HG02885 (cell line): ENCODE measurements at regions not wholly inside any gene's neighbourhood (a gene's known extent, or its start where the extent isn't known, plus 50 kb on each side); places are given as distances from the start of the nearest gene placed in this dataset.

Source experiments
- ATAC-seq: cut with Tn5 transposase; IDR thresholded peaks from one replicate; pipeline ENCODE4 v1.9.1; 2021; ENCODE audit warnings: mild to moderate bottlenecking; ENCODE audit not compliant: unreplicated experiment, poor library complexity

DNA sequence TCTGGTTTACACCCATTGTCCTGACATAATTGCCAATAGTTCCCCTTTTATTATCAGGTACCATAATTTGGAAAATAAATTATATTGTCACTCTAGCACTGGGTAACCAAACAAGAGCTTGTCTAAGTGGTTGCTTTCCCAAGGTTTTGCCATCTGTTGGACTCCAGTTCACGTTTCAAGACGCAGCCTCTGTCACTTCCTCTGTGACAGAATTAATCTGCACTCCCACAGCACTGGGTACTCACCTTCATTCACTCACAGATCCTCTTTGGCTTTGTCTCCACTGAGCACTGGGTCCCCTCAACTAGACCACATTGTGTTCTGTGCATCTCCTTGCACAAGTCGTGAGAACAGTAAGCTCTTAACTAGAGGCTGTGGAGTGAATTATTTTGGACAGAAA, 123.6 kb upstream of the JUN start:
- no peak for ATAC-seq

DNA sequence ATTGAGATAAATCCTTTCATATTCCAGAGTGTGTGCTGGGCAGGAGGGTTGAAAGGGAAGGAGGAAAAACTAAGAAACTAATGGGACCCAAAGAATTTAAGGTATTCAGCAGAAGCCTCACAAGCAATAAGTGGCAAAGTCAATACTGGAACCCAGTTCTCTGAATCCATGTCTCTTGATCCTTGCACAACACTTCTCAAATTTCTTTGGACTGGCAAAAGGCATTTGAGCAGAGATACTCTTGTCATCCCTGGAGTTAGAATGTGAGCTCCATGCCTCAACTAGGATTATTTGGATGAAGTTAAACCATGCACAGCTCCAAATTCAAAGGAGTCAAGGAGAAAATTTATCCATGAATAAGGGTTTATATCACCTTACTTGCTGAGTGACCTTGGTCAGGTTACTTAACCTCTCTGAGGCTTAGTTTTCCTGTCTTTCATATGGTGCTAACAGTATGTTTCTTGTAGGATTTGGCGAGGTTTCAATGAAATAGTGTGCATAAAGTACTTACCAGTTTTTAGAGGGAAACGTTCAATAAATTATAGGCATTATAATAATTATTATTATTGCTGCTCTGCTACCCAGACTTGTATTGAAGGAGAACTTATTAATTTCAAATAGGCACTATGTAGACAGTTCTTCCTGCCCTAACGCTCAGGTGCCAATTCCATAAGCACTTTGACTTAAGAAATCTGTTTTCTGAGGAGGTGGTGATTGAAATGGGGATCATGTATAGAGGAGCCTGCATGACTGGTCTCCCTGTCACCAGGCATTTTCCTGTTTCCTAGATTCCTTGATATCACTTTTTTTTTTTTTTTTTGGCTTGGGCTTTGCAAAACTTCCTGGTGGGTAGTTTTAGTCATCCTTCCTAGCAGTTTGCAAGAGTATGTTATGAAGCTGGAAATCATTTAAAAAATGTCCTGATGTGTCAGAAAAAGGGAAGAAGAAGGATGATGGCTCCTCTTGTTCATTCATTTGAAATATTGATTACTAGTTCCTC, 125.0 kb upstream of the JUN start:
- no peak for ATAC-seq

DNA sequence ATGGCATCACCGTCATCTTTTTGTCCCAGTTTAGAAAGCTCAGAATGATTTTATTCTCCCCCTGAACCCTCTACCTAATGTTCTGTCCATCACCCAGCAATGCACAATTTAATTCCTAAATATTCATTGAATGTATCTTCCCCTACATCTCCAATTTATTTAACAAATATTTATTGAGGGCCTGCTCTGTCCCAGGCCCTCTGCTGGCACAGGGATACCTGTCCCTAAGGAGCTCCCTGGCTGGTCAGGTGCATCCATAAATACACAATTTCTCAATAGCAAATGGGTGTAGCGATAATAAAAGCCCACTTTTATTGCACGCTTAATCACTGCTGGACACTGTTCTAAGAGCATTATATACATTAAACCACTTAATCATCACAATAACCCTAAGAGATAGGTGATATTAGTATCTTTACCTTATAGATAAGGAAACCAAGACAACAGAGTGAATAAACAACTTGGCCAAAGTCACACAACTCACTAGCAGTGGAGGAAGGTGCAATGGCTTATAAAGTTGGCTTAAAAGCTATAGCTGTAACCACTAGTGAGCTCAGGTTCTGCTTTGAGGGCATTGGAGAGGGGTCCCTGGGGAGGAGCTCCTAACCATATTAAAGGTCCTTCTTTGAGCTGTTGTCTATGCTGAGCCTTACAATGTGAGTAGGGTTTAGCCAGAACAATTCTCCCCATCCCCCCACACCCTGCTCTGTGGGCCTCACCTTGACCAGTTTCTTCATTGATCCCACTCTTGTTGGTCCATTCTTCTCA, 126.3 kb upstream of the JUN start:
- ATAC-seq = no peak

DNA sequence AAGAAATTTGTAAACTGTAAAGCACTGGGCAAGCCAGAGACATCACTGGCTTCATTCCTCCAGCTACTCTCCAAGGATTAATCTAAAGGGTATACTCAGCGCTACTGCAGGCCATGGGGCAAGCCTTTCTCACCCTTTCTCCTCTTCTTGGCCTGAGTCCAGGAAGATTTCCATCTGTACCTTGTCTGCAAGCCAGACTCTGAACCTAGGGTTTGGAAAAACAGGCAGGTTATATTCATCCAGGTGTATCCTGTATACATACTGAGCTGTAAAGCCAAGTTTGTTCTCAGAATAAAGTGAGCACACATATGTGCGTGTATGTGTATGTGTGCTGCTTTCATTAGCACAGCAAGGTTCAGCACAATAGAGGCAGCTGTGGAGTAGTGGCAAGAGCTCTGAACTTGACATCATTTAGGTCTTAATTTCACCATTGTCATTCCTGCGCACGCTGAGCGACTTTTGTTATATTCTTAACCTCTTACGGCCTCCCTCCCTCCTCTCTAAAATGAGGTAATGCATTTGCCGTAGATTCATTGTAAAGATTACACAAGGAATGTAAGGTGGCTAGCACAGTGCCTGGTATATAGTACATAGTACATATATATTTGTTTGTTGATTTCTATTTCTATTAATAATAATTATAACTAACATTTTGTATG, 128.1 kb upstream of the JUN start:
- ATAC-seq = no peak

DNA sequence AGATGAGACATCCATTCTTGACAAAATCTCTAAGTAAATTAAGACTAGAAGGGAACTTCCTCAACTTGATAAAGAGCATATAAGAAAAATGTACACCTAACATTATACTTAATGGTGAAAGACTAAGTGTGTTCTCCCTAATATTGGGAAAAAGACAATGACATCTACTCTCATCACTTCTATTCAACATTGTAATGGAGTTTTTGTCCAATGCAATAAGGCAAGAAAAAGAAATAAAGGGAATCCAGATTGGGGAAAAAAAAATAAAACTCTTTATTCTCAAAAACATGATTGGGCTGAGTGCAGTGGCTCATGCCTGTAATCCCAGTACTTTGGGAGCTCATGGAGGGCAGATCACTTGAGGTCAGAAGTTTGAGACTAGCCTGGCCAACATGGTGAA, 131.1 kb upstream of the JUN start:
- ATAC-seq = no peak

DNA sequence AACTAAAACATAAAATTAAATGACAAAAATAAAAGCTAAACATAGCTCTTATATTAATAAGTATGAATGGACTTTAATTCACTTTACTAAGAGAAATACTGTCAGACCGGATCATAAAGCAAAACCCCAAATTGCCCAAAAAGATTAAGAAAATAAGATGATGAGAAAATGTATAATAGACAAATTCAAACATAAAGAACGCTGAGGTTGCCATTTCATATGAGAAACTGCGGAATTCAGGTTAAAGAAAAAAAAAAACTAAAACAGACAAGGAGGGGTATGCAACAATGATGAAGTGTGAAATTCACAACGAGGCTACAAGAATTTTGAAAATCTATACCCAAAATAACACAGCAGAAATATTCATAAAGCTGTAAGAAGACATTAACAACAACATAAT, 133.6 kb upstream of the JUN start:
- no peak for ATAC-seq

DNA sequence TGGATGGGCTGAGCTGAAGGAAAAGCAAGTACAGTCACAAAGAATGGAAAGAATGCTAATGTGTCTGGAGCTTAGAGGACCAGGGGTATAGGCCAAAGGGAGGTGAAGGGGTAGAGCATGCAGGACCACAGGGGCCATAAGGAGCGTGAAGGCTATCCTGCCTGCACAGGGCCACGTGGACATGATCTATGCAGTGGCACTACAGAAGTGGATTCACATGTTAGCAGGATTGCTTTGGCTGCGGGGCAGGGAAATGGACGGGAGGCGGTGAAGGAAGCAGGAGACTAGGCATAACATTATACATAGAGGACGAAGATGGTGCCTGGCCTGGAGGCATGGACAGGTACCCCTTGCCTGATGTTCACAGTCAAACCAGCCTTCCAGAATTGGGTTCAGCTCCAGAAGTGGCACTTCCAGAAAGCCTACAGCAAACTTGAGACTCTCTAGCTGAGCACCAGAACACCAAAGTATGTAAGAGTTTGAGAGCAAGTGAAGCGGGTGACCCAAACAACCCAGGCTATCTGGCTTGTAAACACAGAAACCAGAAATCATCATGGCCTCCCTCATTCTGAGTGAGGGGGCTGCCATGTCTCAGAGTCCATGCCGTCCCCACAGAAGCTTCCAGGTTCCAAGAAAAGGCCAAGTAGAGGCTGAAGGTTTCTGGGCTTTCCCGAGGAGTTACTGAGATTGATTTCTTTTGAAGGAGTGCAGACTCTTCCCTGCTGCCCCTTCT, 135.5 kb upstream of the JUN start:
- ATAC-seq = no peak

DNA sequence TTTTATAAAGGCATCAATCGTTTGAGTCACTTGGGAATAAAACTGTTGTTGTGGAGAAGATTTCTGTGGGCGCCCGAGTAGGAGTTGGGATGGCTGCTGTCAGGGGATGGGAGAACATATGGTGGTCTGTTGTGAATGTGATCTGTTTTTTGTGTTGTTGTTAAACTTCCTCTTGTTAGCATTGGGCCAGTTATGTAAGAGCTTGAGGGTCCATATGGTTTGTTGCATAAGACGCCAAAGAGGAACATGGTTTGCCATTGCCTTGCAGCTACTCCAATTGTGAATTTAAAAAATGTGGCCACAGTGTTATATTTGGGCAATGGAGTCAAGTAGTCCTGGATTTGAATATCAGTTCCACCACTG, 136.1 kb upstream of the JUN start:
- ATAC-seq = no peak

DNA sequence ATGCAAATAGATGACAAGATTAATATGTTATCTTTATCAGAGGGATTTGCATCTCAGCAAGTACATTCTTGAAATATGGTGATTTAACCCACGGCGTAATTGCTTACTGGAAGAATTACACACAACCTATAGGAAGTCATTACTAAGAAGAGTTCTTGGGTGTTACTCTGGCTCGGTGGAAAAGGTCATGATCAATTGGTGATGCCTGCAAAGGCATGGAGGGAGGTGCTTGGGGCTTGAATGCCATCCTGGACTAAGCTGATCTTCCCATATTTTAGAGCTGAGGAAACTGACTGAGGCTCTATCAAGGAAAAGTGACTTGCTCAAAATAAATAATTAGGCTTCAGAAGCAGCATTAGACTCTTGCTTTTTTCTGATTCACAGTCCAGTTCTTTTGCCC, 137.5 kb upstream of the JUN start:
- ATAC-seq = no peak

DNA sequence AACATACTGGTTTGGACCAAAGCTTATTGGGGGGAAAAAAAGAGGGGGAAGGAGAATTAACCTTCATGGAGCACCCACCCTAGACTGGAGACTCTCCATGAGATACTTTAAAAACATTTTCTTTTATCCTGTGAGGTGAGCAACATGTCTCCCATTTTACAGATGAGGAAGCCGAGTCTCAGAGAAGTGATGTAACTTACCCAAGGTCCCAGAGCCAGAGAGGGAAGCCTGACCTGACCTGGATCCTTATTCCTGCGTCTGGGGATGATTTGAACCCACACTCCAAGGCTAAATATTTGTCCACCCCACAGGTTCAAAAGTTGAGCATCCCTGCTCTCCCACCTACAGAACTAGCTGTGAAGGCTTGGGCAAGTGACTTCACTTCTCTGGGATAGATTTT, 137.9 kb upstream of the JUN start:
- ATAC-seq = no peak

DNA sequence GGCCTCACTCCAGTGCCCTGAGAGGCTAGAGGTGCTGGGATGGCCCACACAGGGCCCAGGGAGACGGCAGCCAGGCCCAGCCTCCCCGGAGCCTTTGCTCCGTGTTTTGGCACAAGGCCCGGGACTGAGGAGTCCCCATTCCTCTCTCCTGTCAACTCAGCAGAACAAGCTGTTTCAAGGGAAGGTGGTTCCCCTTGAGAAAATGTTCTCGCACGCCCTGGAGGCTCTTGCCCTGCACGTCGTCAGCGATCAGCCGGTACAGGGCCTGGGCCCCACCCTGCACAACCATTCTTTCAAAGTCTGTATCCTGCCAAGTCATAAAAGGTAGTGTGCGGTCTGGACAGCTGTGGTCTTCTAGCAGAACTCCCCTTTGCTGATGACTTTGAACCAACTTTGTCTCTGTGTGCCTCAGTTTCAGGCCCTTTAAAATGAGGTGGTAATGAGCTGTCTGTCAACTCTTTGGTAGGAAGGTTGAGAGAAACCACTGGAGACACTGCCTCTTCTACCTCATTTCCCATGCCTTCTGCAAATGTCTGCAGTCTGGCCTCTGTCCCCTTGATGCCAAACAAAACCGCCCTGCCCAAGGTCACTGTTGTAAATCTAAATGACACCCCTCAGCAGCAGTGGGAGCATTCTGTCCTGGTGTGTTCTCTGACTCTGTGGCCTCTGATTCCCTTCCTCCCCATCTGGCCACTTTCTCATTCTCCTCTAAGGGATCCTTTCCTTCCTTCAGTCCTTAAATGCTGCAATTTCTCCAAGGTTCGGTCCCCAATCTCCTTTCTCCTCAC, 138.6 kb upstream of the JUN start:
- peak; percentile 91 for ATAC-seq

DNA sequence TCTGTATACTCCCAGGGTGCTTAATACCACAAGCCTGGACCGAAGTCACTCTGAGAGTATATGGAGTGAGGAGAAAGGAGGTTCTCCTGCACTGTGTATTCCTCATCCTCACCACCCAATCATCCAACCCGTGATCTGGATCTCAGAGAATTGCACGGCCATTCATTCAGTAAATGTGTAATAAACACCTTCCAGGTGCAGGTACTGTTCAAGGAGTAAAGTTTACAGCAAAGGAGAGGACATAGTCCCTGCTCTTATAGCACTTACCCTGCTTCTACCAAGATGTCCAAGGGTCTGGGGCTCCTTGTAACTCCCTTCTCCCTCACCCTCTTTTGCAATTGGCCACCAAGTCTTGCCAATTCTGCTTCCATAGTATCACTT, 139.2 kb upstream of the JUN start:
- ATAC-seq = no peak

DNA sequence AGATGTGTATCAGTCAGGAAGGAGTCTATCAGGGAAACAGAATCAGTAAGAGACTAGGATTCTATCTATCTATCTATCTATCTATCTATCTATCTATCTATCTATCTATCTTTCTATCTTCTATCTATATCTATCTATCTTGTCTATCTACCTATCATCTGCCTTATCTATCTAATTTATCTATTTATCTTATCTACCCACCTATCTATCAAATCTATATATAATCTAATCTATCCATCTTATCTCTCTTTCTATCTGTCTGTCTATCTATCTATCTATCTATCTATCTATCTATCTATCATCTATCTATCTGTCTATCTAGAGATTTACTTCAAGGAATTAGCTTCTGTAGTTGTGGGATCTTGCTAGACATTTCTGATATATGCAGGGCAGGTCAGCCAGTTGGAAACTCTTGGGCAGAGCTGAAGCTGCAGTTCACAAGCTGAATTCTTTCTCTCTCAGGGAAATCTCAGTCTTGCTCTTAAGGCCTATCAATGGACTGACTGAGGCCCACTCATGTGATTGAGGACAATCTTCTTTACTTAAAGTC, 140.2 kb upstream of the JUN start:
- ATAC-seq = no peak

DNA sequence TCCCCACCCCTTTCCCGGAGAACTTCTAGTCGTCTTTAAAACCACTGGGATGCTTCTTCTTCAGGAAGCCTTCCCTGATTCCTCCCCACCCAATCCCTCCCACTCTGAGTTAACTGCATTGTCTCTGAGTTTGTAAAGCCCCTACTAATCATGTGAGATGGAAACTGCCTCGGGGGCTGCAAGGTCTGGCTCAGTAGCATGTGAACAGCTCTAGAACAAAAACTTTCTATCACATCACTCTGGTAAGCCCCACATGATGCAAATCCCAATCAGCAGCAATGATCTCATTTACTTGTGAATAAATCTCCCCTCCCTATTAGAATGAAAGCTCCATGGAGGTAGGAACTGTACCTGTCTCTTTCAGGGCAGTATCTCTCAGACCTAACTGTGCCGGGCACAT, 141.0 kb upstream of the JUN start:
- no peak for ATAC-seq

DNA sequence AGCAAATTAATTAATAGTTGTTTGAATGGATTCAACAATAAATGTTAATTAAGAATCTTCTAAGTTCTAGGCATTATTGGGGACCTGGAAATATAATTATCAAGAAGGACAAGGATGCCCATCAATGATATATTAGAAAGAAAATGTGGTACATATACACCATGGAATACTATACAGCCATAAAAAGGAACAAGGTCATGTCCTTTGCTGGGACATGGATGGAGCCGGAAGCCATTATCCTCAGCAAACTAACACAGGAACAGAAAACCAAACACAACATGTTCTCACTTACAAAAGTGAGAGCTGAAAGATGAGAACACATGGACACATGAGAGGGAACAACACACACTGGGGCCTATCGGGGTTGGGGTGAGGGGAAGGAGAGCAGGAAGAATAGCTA, 141.4 kb upstream of the JUN start:
- no peak for ATAC-seq

DNA sequence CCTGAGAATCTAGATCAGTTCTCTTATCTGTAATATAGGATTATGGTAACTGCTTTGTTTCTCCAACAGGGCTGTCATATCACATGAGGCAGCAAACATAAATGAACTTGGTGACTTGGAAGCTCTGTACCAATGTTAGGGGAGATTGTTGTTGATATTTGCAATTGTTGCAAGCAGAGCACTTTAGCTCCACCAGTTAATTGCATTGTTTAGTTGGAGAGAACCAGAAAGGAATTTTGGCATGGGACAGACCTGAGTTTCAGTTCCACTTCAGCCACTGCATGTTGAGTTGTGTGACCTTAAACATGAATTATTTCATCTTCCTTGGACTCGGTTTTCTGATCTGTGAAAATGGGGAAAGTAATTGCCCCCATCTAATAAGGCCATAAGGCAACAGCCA, 142.3 kb upstream of the JUN start:
- ATAC-seq = no peak

DNA sequence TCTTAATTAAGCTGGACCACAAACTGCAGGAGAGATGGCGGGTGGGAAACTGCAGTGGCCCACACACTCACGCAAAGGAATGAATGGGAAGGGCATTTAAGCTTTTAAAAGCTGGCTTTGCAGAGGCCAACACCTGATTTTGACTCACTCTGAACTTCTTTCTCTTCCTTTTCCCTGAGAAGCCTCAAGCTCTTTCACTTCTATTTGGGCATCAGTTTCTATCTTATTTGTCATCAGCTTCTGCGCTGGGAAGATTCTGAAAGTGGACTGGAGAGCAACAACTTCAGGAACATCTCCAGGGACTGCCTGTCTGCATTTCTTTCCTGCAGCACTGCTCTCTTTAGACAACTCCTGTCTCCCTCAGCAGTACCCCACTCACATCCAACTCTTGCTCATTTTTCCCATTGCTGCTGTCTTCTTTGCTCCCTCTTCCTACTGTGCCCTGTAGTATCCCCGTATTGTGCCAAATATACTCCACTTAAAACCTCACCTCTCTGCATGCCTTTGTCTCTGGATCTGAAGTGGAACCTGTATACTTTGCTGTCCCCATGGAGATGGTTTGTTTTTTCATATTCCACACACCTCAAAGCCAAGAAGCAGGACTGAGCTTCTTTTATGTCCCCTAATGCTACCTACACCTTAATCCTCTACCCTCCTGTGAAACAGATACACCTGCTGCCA, 143.3 kb upstream of the JUN start:
- no peak for ATAC-seq

DNA sequence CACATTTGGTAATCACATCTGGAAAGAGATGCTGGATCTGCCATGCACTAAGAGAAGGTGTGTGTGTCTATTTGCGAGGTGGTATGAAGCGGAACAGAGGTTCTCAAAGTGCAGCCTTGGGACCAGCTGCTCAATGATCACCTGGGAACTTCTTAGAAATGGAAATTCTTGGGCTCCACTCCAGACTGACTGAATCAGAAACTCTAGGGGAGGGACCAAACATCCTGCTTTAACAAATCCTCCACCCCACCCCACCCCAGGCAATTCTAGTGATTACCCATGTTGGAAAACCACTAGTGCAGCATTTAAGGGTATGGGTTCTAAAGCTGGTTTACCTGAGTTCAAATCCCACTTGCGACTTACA, 143.9 kb upstream of the JUN start:
- no peak for ATAC-seq

DNA sequence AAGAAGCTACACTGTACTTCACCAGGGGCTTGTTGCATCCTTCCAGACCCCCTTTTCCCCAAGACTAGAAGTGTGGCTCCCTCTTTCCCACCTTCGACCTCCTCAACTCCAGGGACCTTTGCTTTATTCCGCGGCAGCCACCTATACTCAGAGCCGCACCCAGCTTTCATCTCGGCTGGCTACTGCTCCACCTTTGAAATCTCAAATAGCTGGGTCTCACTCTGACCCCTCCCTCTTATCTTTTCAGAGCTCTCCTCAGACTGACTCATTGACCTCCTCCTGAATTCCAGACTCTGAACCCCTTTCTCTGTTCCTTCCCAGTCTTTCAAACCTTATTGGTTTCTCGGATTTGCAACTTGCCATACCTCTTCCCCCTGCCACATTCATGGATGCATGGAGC, 144.7 kb upstream of the JUN start:
- ATAC-seq = no peak
